ENCODE measurements at regions not wholly inside any gene's neighbourhood (a gene's known extent, or its start where the extent isn't known, plus 50 kb on each side); places are given as distances from the start of the nearest gene placed in this dataset.

GRCh38 chr20:60478533-60478932 lies 520.3 kb downstream of the CDH26 start:
- no peak for DNase-seq (ENCODE audit: low spot score)

GRCh38 chr20:60480950-60481742 lies 522.9 kb downstream of the CDH26 start:
- DNase-seq (ENCODE audit: low spot score) = no peak

- DNase-seq (ENCODE audit: low spot score) = no peak
Measured at GRCh38 chr20:60481743-60482133, 523.5 kb downstream of the CDH26 start.

DNA sequence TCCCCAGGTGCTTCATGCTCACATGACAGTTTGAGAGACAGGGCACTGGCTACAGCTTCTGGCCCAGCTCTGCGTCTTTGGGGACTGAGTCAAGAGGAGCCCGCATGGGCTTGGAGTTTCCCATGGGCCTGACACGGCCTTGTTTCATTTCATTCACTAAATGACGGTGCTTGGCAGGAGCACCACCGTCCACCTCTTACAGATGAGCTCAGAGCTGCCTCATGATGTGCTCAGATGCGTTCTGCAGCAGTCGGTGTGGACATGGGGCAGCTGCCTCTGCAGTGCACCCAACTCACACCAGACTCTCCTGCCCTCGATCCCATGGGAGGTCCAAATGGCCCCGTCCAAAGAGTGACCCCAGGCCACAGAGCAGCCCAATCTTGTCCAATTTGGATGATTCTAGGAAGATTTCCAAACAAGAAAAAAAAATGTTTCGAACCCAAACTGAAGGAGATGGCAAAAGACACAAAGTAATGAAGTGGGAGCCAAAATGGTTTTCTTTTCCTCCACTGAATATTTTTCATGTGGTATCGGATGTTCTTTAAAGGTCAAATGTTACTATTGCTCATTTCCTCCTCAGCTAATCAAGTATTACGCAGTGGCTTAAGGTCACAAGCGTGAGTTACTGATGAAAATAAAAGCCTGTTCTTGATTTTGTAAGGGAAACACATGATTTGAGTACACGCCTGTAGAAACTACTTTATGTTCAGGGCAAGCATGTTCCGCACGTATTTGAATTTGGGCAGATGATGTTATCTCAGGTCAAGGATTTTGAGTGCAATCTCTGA lies 524.2 kb downstream of the CDH26 start:
- no peak for DNase-seq (ENCODE audit: low spot score)

GRCh38 chr20:60483371-60483770 lies 525.1 kb downstream of the CDH26 start:
- DNase-seq (ENCODE audit: low spot score) = no peak

- no peak for DNase-seq (ENCODE audit: low spot score)
Measured at GRCh38 chr20:60484316-60484715, 526.1 kb downstream of the CDH26 start.

DNA sequence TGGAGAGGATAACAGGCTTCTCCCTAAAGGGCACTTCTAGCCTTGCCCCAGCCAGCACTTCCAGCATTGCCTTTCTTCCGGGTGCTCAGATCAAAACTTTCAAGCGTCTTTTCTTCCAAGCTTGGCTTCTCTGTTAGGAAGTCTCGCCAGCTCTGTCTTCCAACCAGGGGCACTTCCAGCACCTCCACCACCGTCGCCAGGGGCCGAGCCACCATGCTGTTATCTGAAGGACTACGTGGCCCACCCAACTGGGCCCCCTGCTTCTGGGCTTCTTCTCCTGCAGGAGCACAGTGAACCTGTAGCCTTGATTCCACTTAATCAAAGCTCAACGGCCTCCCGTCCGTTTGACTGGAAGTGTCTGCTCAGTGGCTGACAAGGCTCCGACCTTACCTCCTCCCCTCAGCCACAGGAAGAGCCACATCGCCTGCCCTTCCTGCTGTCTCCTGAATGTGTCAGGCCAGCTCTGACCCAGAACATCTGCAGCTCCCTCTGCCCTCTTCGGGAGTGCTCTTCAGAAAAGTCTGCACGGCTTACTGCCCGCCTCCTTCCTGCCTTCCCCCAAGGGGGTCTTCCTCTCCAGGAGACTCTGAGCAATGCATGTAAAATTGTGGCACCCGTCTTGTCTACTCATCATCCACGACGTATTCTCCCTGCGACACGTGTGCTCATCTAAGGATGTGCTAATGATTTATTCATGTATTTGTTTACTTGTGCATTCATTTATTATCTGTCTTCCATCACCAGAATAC lies 527.0 kb downstream of the CDH26 start:
- no peak for DNase-seq (ENCODE audit: low spot score)

GRCh38 chr20:60486315-60486714 lies 528.1 kb downstream of the CDH26 start:
- DNase-seq (ENCODE audit: low spot score) = no peak

GRCh38 chr20:60486937-60487336 lies 528.7 kb downstream of the CDH26 start:
- DNase-seq (ENCODE audit: low spot score) = no peak

DNA sequence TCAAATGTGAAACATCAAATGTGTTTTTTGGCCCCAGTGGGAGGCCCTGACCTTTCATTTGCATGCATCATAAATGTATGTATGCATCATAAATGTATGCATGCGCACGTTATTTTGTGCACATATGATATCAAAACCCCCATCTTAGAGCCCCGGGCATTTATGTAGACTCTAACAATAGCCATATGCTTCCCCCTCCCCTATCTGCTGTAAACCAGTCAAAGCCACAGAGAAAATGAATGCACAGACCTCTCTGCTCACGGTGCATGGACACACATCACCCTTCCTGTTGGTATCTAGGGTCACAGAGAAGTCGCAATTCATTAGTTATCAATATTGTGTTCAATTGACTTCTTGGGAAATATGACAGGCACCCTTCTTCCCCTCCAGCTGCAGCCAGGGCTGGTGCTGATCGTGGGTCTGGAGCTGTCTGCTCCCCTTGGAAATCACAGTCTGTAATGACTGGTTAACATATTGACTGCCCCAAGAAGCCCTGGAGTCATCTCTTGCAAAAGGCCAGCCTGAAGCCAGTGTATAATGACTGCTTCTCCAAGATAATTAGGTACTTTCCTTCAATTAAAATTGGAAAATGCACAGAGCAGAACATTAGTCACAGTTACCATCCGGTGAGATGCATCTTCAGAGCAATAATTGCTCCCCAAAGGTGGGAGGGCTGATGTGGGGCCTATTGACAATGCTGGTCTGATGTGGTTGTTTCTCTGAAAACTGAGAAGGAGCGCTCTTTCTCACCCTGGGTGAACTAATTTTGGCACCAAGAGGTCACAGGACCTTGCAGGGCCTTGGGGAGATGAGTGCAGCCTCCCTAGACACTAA lies 532.2 kb downstream of the CDH26 start:
- DNase-seq (ENCODE audit: low spot score) = no peak

DNA sequence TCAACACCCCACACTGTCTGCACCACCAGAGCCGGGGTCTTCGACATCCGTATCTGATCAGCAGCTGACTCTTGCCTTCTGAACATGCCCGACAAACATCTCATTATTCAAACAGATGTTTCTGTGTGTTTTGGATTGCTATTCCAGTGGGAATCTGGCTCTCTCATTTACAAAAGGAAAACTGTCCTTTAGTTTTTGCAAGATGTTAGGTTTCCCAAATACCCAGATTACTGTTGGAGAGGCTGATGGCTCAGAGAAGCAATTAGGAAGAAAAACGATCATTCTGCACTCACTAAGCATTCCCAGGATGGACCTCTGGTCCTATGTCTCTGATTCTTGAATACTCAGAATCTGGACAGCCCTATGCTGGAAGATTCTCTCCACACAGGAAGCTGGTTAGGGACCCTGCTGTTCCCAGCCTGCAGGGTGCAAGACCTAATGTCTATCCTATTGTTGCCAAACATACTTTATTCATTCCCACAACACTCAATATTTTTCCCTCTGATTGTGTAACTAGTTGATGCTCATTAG lies 532.9 kb downstream of the CDH26 start:
- DNase-seq (ENCODE audit: low spot score) = no peak

- DNase-seq (ENCODE audit: low spot score) = no peak
Measured at GRCh38 chr20:60494476-60494875, 536.3 kb downstream of the CDH26 start.

GRCh38 chr20:60497298-60498035 lies 539.2 kb downstream of the CDH26 start:
- DNase-seq (ENCODE audit: low spot score) = no peak

GRCh38 chr20:60500038-60500701 lies 541.9 kb downstream of the CDH26 start:
- DNase-seq (ENCODE audit: low spot score) = no peak

- no peak for DNase-seq (ENCODE audit: low spot score)
Measured at GRCh38 chr20:60501048-60501447, 542.8 kb downstream of the CDH26 start.

- DNase-seq (ENCODE audit: low spot score) = no peak
Measured at GRCh38 chr20:60502881-60503280, 544.7 kb downstream of the CDH26 start.

- DNase-seq (ENCODE audit: low spot score) = no peak
Measured at GRCh38 chr20:60505423-60505822, 547.2 kb downstream of the CDH26 start.

DNA sequence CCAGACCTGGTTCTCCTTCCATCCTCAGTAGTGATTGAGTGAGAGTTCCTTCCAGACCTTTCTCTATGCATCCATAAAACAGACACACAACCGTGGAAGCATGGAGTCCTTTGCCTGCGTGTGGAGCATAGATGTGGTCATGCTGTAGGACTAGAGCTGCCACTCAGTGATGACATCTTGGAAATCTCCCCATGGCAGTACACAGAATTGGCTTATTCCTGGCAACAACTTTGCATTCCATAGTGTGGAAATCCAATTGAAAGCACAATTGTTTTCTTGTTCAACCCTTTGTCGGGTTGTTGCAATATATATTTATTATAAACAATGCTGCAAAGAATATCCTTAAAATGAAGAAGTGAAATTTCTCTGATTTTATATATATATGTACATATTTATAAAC lies 547.8 kb downstream of the CDH26 start:
- DNase-seq (ENCODE audit: low spot score) = no peak

GRCh38 chr20:60507087-60507694 lies 549.0 kb downstream of the CDH26 start:
- DNase-seq (ENCODE audit: low spot score) = no peak

DNA sequence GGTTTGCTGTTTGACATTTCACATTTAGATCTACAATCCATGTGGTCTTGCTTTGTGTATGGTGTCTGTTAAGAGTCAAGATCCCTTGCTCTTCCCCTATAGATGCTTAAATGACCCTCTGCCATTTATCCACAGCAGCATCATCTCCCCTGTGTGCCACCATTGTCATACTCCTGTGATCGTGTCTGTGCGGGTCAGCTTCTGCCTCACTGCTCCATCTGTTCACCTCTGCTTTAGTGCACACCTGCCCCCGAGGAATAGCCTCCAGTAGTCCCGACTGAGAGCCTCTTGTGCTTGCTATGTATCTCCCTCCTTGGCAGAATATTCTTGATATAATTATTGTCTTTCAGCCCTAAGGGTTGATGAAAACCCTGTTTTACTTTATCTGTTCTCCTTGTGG lies 551.2 kb downstream of the CDH26 start:
- no peak for DNase-seq (ENCODE audit: low spot score)

All from AG08395 (cell line).